GM18873 (cell line): ENCODE measurements at regions not wholly inside any gene's neighbourhood (a gene's known extent, or its start where the extent isn't known, plus 50 kb on each side); places are given as distances from the start of the nearest gene placed in this dataset.

Experiments
- ATAC-seq: cut with Tn5 transposase; IDR thresholded peaks from one replicate; pipeline ENCODE4 v1.9.1; 2021; ENCODE audit warnings: mild to moderate bottlenecking, moderate library complexity, moderate number of reproducible peaks; ENCODE audit not compliant: unreplicated experiment, low FRiP score

DNA sequence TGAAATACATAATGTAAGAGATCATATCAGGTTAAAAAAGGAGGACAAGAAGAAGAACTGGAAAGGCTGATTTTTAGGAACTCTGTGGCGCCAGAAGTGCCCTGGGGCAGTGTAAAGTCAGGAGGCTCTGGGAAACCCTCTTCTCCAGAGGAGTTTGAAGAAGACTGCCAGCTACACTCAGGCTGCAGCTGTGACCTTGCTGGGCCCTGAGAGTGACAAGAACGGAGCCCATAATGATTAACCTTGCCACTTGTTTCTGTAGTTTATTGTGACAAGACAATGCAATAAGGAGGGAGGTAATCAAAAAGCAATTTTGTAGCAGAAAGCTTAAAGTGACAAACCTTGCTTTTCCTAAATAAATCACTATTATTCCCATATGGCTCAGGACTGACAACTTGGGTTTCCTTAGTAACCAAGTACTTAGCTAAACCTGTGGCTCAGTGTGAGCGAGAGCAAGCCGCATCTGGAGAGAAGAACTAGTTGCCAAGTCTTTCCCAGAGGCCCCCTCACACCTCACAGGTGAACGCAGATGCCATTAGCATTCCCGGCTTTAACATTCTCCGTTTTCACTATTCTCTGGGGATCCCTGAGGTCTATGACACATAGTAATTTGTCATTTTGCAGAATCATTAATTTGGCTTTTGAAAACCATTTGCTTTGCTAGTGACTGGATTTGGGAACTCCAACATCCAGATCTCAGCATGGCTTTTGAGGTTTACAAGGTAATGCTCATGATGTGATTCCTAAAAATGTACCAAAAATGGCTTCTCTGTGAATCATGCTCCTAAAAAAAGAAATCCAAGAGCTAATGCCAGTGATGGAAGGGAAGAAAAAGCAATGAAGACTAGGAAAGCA lies 115.9 kb downstream of the OMA1 start:
- ATAC-seq: no peak

DNA sequence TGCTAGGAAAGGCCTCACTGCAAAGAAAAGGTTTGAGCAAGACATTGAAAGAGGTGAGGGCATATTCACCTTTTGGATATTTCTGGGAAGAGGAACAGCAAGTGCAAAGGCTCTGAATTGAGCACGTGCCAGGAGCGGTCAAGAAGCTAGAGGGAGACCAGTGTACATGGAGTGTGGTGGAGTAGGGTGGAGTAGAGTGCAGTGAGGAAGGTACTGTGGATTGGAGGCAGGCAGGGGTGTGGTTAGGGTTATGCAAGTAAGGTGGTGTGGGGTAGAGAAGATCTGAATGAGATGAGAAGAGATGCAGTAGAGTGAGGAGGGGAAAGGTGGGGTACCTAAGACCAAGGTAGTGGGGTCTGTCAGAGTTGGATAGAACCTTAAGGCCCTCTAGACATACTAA lies 119.6 kb downstream of the OMA1 start:
- ATAC-seq: no peak

DNA sequence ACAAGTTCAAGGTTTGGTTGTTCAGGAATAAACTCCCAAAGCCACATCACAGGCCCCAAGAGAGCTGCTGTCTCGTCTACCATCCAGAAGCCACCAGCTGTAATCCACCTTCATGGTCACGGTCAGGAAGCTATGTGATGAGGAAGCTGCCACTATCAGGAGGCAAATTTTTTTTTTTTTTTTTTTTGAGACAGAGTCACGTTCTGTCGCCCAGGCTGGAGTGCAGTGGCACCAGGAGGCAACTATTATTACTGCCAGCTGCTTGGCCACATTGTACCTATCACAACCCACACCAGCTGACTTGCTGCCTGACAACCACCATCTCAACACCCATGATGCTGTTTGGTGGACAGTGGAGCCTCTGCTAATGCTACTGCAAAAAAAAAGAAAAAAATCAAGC lies 124.1 kb downstream of the OMA1 start:
- no peak for ATAC-seq

DNA sequence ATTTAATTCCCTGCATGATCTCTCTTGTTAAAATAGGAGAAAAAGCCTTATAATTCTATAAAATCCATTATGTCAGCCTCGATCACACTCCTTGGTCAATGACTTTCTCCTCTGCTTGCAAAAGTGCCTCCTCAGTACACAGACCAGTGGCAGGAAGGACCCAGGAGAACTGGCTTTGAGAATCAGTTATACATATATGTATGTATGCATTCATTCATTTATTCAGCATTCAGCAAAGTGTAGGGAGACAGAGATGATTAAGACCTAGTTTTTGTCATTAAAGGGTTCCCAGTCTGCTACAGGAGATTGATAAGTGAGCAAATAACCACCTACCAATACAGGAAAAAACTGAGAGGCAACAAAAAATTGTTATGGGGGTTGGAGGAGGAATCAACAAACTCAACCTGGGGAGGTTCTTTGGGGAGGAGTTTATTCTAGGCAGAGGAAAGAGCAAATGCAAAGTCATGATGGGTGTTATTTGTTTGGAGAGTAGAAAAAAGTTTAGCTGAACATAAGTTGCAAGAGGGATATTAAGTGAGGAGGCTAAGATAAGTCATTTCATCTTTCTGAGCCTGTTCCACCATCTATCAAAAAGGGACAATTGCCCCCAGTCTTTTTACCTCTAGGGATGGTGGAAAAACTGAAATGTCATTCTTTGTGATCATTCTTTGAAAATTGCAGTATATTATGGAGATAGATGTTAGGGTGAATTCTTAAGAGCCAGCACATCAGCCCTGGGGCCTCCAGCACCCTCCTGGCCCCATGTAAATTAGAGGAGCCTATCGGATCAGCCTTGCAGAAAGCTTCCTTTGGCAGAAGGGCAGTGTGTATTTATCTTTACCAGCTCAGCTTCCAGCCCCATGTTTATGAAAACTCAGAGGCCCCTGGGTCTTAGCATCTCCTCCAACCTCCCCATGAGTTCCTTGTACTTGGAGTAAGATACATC lies 128.0 kb downstream of the OMA1 start:
- no peak for ATAC-seq

DNA sequence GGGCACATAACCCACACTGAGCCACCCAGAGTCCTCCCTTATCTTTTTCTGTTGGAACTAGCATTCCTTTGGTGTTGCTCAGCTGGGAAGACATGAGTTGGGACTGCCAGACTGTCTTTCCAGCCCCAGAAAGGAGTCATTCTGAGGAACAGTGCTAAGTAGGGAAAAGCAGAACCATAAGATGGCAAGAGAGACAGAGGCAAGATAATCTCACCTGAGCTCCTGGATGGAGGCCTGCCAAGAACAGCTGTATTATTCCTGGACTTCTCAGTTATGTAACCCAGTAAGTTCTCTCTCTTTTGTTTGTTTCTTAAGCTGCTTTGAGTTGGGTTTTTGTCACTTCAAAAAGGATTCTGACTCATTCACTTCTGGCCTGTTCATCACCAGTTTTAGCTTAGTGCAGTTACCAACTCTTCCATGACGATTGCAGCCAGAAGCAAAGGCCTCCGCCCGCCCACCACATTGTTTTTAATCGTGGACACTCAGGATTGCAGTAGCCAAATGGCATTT lies 134.4 kb downstream of the OMA1 start:
- ATAC-seq: no peak

DNA sequence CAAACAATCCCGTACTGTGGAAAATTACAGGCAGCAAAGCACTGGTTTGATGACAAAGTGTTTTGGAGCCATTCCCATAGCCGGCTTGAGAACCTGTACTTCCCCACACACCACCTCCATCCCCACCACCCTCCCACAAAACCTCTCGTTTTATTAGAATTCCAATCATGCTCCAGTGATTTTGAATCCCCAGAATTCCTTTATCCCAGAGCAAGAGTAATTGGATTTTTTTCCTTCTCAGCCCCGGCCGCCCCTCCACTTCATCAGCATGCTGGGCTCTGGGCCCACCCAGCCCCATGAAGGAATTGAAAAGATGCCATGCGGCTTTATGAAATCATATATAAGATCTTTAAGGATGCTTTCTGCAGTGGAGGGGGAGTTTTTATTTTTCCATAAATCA lies 136.6 kb downstream of the OMA1 start:
- ATAC-seq: no peak

DNA sequence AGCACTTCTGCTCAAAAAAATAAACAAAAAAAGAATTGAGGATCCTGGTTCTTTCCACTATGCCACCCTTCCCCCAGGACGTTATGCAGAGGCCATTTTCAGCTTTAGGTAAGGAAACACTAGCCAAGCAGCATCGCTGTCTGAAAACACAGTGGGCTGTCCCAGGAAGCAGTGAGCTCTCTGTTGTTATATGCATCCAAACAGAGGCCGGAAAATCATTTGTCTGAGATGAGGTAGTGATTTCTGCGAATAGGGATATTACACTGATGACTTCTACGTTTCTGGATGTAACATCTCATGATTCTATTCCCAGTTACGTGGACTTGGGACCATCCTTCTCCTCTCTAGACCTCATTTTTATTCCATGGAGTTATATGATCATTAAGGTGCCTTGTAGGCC lies 137.2 kb downstream of the OMA1 start:
- ATAC-seq: no peak

DNA sequence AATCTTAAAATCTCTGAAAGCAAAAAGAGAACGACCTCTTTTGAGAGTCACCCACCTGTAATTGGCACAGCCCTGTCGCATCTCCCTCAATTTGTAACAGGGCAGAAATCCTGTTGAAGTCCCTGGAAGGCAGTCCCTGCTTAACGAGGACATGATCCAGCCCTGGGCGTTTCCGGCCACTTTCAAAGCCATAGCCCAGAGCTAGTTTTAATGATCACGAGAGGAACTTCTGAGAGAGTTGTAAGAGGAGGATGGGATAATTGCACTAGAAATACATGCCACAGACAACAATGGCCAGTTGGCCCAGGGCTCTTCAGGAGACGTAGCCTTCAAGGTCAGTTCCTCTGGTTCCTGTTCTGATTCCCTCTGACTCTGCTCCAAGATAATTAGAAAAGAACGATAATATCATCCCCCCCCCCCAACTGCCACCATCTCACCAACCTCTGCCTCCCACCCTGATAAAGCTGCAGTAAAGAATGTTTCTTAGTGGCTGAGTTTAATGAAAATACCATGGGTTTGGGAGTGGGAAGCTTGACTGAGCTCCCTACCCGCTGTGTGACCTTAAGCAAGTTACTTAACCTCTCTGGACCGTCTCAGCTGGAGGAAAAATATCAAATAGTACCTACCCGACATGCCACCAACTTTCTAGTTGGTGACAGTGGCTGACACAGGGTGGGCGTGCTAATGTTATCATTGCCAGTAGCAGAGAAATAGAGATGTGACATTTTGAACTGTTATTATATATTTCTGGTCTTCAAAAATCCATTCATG lies 140.0 kb downstream of the OMA1 start:
- no peak for ATAC-seq

DNA sequence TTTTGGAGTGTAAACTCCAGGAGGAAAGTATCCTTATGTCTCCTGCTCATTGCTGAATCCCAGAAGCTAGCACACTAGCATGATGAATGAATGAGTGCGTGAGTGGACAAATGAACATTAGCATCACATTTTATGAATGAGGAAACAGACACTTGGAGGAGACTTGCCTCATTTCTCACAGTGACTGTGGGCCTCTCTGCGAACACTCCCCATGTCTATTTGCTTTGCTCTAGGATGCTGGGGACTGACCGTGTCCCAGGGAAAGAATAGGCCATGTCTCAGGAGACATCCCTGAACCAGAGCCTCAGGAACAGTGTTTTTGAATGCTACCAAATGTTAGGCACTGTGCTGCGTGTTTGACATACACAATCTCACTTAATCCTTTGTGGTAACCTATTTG lies 140.9 kb downstream of the OMA1 start:
- ATAC-seq: no peak

DNA sequence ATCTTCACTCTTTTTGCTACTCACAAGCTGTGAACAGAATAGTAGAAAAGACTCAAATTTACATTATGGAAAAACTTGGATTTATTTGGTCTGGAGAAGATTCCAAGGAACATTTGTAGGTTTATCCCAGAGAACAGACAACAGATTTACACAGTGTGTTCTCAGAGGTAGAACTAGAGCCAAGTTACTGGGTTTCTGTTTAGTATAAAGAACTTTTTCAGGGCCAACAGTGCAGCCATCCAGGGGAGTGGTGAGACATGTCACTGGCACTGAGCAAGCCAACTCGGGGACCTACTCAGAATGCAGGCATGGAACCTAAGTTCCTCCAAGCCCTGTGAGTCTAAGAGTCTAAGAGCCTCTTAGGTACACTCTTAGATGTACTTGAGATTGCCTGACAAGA lies 142.6 kb downstream of the OMA1 start:
- no peak for ATAC-seq

DNA sequence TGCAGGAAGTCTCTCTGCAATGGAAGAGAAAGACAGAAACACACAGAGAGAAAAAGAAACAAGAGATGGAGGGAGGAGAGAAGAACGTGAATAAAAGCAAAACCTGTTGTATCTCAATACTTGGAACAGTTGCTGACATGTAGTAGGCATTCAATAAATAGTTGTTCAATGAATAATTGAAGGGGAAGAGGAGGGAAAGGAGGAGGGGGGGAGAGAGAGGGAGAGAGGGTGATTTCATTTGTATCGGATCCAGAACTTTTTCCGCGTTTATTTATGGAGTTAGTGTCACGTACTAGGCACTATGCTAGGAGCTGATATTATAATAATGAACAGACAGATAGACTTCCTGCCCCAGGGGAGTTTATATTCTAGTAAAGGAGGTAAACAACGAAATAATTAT lies 144.1 kb downstream of the OMA1 start:
- ATAC-seq: no peak

DNA sequence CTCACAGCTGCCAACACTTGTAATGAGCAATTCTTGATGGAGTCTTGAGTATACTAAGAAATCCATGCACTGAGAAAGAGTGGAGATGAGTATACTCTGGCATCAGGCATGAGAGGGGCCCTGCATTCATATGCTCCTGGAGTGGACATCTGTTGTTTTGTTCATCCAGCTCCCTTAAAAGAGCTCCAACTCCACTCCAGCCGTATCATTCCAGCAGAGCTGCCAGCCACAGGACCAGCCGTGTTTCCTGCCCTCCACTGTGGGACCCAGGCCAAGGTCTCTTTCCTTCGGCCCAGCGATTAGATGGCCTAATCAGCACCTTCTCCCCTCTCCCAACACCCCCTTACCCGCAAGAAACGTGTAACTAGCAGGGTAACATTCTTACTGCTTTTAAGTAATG lies 144.5 kb downstream of the OMA1 start:
- ATAC-seq: no peak

DNA sequence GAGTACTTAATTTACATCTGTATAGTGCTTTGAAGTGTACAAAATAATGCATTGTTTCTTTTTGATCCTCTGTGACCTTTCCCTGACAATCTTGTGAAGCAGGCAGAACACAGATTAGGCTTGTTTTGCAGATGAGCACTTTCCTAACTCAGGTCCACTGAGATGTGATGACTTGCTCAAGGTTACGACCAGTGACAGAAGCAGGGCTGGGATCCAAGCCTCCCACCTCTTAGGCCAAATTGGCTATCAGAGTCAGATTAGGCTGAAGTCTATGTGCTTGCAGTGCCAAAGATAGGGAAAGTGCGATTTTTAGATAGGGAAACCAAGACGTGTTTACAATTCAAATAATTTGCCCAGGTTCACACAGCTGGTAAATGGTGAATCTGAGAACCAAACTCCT lies 147.3 kb downstream of the OMA1 start:
- no peak for ATAC-seq

DNA sequence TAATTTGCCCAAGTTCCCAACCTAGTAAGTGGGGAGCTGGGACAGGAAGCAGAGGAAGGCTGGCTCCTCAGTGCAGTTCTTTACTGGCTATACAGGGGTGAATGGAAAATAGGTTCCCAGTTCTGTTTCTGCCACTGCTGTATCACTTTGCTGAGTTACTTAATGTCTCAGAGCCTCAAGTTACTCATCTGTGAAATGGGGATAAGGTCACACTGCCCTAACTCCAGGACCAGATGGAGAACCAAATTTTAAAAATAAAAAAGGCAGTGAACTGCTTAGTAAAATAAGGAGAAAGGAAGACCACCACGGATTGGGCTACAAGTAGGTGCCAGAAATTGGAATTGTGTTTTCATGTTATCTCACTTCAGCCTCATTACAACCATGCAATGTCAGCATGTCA lies 147.8 kb downstream of the OMA1 start:
- no peak for ATAC-seq

DNA sequence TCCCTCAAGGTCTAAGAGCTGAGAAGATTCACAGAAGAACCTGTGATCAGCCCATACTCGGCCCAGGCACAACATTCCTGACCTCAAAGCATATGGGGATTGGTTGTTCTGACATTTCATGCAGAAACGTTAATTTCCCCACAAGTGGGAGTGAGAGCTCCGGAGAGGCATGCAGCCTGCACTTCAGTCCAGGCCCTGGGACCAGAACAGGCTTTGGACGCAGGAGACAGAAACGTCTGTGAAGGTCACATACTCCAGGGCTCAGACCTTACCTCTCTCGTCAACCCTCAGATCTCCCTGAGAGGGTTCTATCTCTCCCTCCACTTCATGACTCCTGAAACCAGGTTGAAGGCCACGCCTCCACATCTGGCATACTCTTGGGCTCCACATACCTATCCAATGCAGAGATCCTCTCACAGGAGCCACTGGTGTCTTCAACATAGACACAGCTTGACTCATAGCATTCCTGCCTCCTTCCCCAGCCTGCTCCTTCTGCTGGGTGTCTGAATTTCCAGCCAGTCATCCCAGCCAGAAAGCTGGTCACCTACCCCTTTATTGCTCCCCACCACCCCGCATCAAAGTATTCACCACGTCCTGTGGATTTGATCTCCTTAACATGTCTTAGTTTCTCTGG lies 149.2 kb downstream of the OMA1 start:
- ATAC-seq: no peak

DNA sequence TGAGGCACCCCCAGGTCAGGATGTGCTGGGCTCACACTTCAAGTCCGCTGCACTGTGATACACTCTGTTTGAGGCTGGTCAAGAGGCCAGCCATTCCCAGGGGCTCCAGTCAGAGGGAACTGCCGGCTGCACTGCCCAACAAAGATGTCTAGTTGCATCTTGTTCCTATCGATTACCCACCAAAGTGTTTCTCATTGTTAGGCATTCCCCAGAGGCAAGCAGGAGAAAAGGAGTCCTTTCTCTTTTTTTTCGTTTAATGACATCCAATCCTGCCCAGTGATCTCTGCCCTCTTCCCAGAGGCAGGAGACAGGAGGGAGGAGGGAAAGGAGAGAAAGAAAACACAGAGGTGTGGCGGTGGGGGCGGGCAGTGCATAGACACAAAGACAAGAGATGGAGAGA lies 150.4 kb downstream of the OMA1 start:
- no peak for ATAC-seq

DNA sequence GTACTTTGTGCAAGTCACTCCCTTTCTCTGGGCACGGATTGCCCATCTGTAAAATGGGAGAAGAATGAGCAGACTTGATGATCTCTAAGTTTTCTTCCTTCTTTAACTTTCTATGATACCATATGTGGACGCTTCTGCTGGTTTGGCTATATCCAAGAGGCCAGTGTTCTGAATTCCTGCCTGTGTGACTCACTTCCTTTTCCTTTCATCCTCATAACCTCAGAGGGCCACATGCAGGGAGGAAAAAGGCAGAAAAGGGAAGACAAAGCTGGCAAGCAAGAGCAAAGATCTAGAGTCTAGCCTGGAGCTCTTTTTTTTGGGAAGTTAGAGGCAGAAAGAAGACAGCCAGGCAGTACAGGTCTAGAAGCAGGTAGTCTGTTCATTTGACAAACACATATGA lies 151.2 kb downstream of the OMA1 start:
- ATAC-seq: no peak

DNA sequence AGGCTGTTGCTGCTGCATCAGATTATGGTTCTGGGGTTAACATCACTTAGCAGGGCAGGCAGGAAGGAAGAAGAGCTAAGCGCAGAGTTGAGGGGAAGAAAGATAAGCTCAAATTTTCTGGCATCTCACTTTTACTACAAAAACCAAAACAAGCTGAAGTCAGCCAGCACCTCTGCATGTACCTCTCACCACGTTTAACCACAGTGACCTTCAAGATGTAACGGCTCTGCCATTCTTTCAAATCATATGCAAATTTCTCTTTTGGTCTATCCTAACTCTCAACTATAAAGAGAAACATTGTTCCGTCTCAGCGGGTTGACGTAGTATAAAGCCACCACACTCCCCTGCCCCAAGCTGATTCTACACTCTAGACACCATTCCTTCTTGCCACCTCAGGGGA lies 154.4 kb downstream of the OMA1 start:
- no peak for ATAC-seq

DNA sequence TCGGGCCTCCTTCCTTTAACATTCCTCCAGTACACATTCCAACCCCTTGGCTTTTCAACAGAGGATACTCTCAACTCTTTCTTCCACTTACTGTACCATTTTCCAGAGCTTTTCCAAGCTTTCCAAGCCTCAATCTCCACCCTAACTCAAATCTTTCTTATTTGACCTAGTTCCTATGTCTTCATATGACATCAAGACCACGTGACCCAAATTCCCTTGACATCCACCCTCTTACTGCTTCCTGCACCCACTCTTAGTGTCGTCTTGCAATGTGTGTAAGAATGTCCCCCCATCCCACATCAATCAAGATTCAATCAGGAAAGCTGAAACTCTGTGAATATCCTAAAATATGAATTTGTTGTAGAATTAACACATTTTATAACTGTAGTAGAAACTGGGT lies 155.0 kb downstream of the OMA1 start:
- ATAC-seq: no peak

DNA sequence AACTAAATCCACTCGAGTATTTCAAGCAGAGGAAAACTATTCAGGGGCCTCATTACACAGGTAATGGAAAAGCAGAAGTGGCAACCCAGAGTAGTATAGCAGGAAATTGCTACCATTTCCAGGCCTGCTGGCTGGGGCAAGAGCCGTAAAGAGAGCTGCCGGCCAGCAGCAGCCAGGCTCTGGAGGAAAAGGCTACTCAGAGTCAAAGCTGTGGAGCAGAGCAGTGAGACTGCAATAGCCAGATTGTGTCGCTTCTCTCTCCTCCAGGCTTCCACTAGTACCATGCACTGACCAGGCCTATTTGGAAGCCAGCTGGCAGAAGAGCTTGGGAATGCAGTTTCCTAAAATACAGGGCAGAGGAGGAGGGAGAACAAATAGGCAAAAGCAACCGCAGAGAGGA lies 155.5 kb downstream of the OMA1 start:
- no peak for ATAC-seq
